Panc1 (cell line): ENCODE measurements at regions not wholly inside any gene's neighbourhood (a gene's known extent, or its start where the extent isn't known, plus 50 kb on each side); places are given as distances from the start of the nearest gene placed in this dataset.

Experiments used
- ATAC-seq: fragments of 200-7000 bp; cut with Tn5 transposase; 2 replicates; pipeline ENCODE4 v1.9.1; 2020; ENCODE audit warnings: mild to moderate bottlenecking, moderate library complexity
- BruUV-seq: library from RNA; stranded (reverse); fragments of 400-500 nt; replicated peaks from 2 replicates; lab custom pipeline; 2021; lab: Mats Ljungman, UMichigan
- CTCF ChIA-PET: fragments of 300-600 bp; sonication (Branson Sonifier 250); formaldehyde crosslinking; loops from one replicate; lab custom pipeline; 2022; ENCODE audit warnings: antibody characterized with exemption; lab: Charles Lee
- POLR2A ChIA-PET: fragments of 300-600 bp; sonication (Branson Sonifier 250); formaldehyde crosslinking; loops from one replicate; lab custom pipeline; 2022; ENCODE audit warnings: antibody characterized with exemption; lab: Charles Lee
- DNase-seq: peaks from one replicate; pipeline ENCODE4 v3.0.0-alpha.2; 2010; ENCODE audit warnings: low read depth, low spot score
- H3K27ac ChIP-seq: 2 replicates; pipeline ENCODE4 v1.5.1; 2011; ENCODE audit warnings: mild to moderate bottlenecking, low read length, inconsistent platforms
- H3K27me3 ChIP-seq: fragments of 200-500 bp; sonication (Bioruptor generic); 2 replicates; pipeline ENCODE4 v1.6.0; 2014; ENCODE audit warnings: low read length, inconsistent platforms; ENCODE audit not compliant: control insufficient read depth, insufficient read depth
- H3K36me3 ChIP-seq: fragments of 200-500 bp; sonication (Bioruptor generic); 2 replicates; pipeline ENCODE4 v1.5.1; 2014; ENCODE audit warnings: inconsistent platforms, mild to moderate bottlenecking, low read length, moderate library complexity; ENCODE audit not compliant: control insufficient read depth, insufficient read depth
- H3K4me1 ChIP-seq: 2 replicates; pipeline ENCODE4 v1.5.1; 2011; ENCODE audit warnings: inconsistent platforms, mild to moderate bottlenecking, low read length, moderate library complexity; ENCODE audit not compliant: control insufficient read depth, insufficient read depth
- H3K4me3 ChIP-seq, 2 experiments: 2 replicates each; pipeline ENCODE4 v1.5.1; 2011 to 2012; ENCODE audit warnings: low read depth in 2 of 2, low read length in 2 of 2, mild to moderate bottlenecking in 2 of 2, inconsistent platforms in 1 of 2, moderate library complexity in 1 of 2
- H3K9me3 ChIP-seq: fragments of 200-500 bp; sonication (Bioruptor generic); 2 replicates; pipeline ENCODE4 v1.5.1; 2014; ENCODE audit warnings: low read depth, mild to moderate bottlenecking, inconsistent platforms, low read length, moderate library complexity; ENCODE audit not compliant: control insufficient read depth, insufficient read depth
- CTCF ChIP-seq: fragments of 450-650 bp; IDR thresholded peaks from 2 replicates; pipeline ENCODE4 v1.5.1; 2017; ENCODE audit warnings: mild to moderate bottlenecking
- POLR2AphosphoS5 ChIP-seq: IDR thresholded peaks from 2 replicates; pipeline ENCODE4 v1.6.1; 2012; ENCODE audit warnings: mild to moderate bottlenecking, low read depth, low read length, moderate library complexity
- REST ChIP-seq, 2 experiments: IDR thresholded peaks; 2 replicates each; pipeline ENCODE4 v1.6.1; 2011 to 2012; ENCODE audit warnings: low read depth in 2 of 2, control low read depth in 1 of 2, low read length in 1 of 2, mild to moderate bottlenecking in 1 of 2, moderate library complexity in 1 of 2; ENCODE audit not compliant: insufficient read depth in 1 of 2
- SIN3A ChIP-seq: IDR thresholded peaks from 2 replicates; pipeline ENCODE4 v1.6.1; 2012; ENCODE audit warnings: low read depth, mild to moderate bottlenecking, low read length, moderate library complexity, borderline replicate concordance; ENCODE audit not compliant: insufficient read depth
- TCF7L2 ChIP-seq: IDR thresholded peaks from 2 replicates; pipeline ENCODE4 v1.6.1; 2011; ENCODE audit warnings: mild to moderate bottlenecking, low read depth, low read length, inconsistent platforms
- in situ Hi-C: cut with HindIII; loops from 2 replicates; pipeline ENCODE4 v1.10.0; 2016; ENCODE audit warnings: low sequenced_read_pairs, low pct_unique_long_range_greater_than_20kb
- intact Hi-C: fragments of 100-400 bp; cut with micrococcal nuclease; formaldehyde crosslinking; loops from one replicate; pipeline ENCODE4 v1.10.0; 2022; ENCODE audit not compliant: unreplicated experiment

GRCh38 chr7:12990440-12990839 is 303.0 kb downstream of the ARL4A start:
- no peak overlapping the region for H3K4me3 ChIP-seq
- in situ Hi-C loops (no loop called here), intact Hi-C loops (no loop called here)
- TF ChIP-seq CTCF (no peak), TCF7L2 (no peak), REST (IDR thresholded peaks at IDR 0.05; ENCODE audit: insufficient read depth in 1 of 2, low read depth in 2 of 2, low read length in 1 of 2) (no peak), SIN3A (no peak), POLR2AphosphoS5 (no peak)
- H3K27ac ChIP-seq: no peak overlapping the region
- DNase-seq (no peak), ATAC-seq (no peak)
- ChIA-PET CTCF (no interaction called here), POLR2A (no interaction called here)
- H3K36me3 ChIP-seq: no peaks in the 10 kb centered on the region
- no peaks in the 10 kb centered on the region for H3K9me3 ChIP-seq
- H3K27me3 ChIP-seq: no peaks in the 10 kb centered on the region
- BruUV-seq: no TSS peak
- no peaks in the 10 kb centered on the region for H3K4me1 ChIP-seq

- TF ChIP-seq POLR2AphosphoS5 (no peak), TCF7L2 (no peak), CTCF (no peak), REST (IDR thresholded peaks at IDR 0.05; ENCODE audit: insufficient read depth in 1 of 2, low read depth in 2 of 2, low read length in 1 of 2) (no peak), SIN3A (no peak)
- no TSS peak for BruUV-seq
- Histone ChIP-seq H3K4me1 (no peaks in the 10 kb centered on the region), H3K36me3 (no peaks in the 10 kb centered on the region), H3K27me3 (no peaks in the 10 kb centered on the region), H3K9me3 (no peaks in the 10 kb centered on the region), H3K4me3 (no peak overlapping the region), H3K27ac (no peak overlapping the region)
- POLR2A ChIA-PET: no interaction called here
- ATAC-seq (no peak), DNase-seq (no peak)
- CTCF ChIA-PET: no interaction called here
- in situ Hi-C loops (no loop called here), intact Hi-C loops (no loop called here)
These were observed 305.6 kb downstream of the ARL4A start for GRCh38 chr7:12993025-12993424.
